ENCODE measurements at regions not wholly inside any gene's neighbourhood (a gene's known extent, or its start where the extent isn't known, plus 50 kb on each side); places are given as distances from the start of the nearest gene placed in this dataset.
"Not testable (repeated sequence)": the region's sequence is repeated elsewhere in the genome, so short reads cannot be mapped to it uniquely, and the experiment has no call there.

DNA sequence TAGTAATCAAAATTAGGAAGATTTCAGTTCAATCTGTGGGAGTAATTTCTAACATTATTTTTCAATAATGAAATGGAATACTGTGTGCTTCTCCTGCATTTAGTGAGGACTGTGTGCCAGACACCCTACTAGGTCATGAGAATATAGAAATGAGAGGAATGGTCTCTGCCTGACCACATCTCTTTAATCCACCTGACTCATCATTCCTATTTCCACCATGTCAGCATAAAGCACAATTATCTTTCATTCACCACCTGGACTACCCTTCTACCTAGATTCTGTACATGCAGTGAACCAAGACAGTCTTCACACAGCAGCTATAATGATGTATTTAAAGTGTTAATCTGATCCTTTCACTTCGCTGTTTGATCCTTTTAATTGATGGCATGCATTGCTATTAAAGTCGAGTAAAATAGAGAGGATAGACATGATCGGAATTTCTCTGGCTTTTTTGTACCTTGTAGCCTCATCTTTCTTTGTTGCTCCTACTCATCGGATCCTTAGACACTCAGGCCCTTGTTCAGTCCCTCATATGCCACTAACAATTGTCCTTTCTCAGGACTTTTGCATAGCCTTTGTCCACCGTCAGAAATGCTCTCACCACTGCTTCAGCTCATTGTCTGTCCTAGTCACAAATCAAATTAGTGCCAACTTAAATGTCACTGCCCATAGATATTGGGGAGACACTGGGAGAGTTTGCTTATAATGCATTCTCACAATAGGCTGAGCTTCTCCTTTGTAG, 1037.1 kb downstream of the REEP3 start:
- Mint-ChIP-seq H3K4me3 (no peak overlapping the region), H3K4me1 (no peaks in the 10 kb centered on the region), H3K36me3 (ENCODE audit: low read depth) (no peaks in the 10 kb centered on the region), H3K27ac (no peak overlapping the region), H3K9me3 (no peaks in the 10 kb centered on the region), H3K27me3 (ENCODE audit: low read depth, poor library complexity) (peaks cover under 1% of the 10 kb centered on the region)
- no peak for DNase-seq
- TF ChIP-seq, protein P1, sequence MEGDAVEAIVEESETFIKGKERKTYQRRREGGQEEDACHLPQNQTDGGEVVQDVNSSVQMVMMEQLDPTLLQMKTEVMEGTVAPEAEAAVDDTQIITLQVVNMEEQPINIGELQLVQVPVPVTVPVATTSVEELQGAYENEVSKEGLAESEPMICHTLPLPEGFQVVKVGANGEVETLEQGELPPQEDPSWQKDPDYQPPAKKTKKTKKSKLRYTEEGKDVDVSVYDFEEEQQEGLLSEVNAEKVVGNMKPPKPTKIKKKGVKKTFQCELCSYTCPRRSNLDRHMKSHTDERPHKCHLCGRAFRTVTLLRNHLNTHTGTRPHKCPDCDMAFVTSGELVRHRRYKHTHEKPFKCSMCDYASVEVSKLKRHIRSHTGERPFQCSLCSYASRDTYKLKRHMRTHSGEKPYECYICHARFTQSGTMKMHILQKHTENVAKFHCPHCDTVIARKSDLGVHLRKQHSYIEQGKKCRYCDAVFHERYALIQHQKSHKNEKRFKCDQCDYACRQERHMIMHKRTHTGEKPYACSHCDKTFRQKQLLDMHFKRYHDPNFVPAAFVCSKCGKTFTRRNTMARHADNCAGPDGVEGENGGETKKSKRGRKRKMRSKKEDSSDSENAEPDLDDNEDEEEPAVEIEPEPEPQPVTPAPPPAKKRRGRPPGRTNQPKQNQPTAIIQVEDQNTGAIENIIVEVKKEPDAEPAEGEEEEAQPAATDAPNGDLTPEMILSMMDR (IDR thresholded peaks at IDR 0.05), result no peak

DNA sequence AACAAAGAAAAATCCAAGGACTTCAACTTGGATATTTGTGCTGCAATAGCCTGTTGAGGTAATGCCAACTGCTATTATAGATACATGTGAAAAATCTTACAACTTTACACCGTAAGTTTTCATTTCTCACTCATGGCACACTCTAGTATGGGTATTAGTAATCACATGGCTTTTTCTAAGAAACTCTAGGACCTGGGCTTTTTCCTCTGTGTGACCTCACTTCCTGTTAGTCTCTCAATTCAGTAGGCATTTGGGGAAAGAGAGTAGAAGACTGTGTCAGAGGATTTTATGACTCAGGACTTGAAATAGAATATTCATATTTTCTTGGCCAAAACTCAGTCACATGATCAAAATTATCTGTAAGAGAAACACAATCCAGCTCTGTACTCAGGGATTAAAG, 1049.9 kb downstream of the REEP3 start:
- no peak overlapping the region for H3K27ac Mint-ChIP-seq
- no peak for DNase-seq
- H3K9me3 Mint-ChIP-seq, result peaks cover 11% of the 10 kb centered on the region
- no peaks in the 10 kb centered on the region for H3K4me1 Mint-ChIP-seq
- peaks cover 3% of the 10 kb centered on the region for H3K27me3 Mint-ChIP-seq (ENCODE audit: low read depth, poor library complexity)
- no peaks in the 10 kb centered on the region for H3K36me3 Mint-ChIP-seq (ENCODE audit: low read depth)
- TF ChIP-seq, protein P1 (IDR thresholded peaks at IDR 0.05), result no peak
- no peak overlapping the region for H3K4me3 Mint-ChIP-seq

DNA sequence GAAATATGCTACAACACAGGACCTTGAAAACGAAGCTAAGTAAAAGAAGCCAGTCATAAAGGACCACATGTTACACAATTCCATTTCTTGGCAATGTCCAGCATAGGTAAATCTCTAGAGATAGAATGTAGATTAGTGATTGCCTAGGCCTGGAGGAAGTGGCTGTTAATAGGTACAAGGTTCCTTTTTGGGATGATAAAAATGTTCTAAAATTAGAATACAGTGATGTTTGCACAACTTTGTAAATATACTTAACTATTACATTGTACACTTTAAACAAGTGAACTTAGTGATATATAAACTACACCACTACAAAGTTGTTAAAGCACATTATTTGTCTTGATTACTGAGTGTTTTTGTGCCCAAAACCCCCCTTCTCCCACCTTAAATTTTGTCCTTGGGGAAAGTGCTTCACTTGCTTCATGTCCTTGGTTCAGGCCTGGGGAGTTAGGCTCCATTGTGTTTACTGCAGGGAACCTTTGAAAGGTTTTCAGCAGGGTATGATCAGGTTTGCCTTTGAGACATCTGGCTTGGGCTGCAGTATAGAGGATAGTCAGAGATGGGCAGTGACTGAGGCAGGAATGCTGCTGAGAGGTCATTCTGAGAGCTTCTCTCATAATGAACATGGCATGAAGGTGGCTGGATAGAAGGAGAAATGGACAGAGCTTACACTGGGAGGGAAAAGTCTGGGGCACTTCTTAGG, 1052.6 kb downstream of the REEP3 start:
- no peak overlapping the region for H3K4me3 Mint-ChIP-seq
- no peaks in the 10 kb centered on the region for H3K27me3 Mint-ChIP-seq (ENCODE audit: low read depth, poor library complexity)
- no peak overlapping the region for H3K27ac Mint-ChIP-seq
- H3K36me3 Mint-ChIP-seq (ENCODE audit: low read depth), result no peaks in the 10 kb centered on the region
- no peaks in the 10 kb centered on the region for H3K4me1 Mint-ChIP-seq
- TF ChIP-seq, protein P1 (IDR thresholded peaks at IDR 0.05), result no peak
- no peak for DNase-seq
- no peaks in the 10 kb centered on the region for H3K9me3 Mint-ChIP-seq

DNA sequence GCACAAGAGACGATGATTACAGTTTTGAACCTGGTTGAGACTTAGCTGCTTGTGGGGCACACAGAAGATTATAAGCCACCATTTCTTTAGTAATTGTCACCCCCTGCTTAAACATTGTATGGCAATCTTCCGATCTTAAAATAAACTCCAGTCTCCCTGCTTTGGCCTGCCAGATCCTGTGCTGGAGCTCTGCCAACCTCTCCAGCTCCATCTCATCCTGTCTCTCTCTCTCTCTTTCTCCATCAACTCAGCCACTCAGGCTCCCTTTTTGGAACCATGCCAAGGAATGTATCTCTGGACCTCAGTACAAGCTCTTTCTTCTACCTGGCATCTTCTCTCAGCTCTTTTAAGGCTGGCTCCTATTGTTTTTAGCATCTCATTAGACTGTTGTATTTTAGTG, 1053.2 kb downstream of the REEP3 start:
- no peaks in the 10 kb centered on the region for H3K36me3 Mint-ChIP-seq (ENCODE audit: low read depth)
- H3K9me3 Mint-ChIP-seq, result no peaks in the 10 kb centered on the region
- TF ChIP-seq, protein P1 (IDR thresholded peaks at IDR 0.05), result no peak
- DNase-seq, result no peak
- H3K27me3 Mint-ChIP-seq (ENCODE audit: low read depth, poor library complexity), result no peaks in the 10 kb centered on the region
- no peaks in the 10 kb centered on the region for H3K4me1 Mint-ChIP-seq
- H3K4me3 Mint-ChIP-seq, result no peak overlapping the region
- H3K27ac Mint-ChIP-seq, result no peak overlapping the region

DNA sequence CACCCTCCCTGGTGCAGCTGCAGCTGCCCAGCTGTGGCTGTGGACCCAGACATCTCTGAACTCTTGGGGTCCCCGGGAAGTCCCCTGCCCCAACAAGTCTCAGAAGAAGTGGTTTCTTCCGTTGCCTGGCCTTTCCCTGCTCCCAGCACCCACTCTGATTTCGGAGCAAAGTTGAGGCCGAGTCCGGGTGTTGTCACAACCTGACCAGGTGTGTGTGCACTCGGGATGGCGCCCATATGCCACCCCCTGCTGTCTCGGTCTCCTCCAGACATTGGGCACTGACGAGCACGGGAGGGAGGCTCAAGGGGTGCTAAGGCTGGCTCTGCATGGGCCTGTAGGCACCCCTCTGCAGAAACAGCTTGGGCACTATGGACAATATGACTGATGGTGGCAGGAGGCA, 1055.3 kb downstream of the REEP3 start:
- Mint-ChIP-seq H3K27ac (no peak overlapping the region), H3K4me3 (no peak overlapping the region), H3K9me3 (no peaks in the 10 kb centered on the region), H3K27me3 (ENCODE audit: low read depth, poor library complexity) (no peaks in the 10 kb centered on the region), H3K36me3 (ENCODE audit: low read depth) (no peaks in the 10 kb centered on the region), H3K4me1 (no peaks in the 10 kb centered on the region)
- DNase-seq, result no peak
- TF ChIP-seq, protein P1 (IDR thresholded peaks at IDR 0.05), result no peak

DNA sequence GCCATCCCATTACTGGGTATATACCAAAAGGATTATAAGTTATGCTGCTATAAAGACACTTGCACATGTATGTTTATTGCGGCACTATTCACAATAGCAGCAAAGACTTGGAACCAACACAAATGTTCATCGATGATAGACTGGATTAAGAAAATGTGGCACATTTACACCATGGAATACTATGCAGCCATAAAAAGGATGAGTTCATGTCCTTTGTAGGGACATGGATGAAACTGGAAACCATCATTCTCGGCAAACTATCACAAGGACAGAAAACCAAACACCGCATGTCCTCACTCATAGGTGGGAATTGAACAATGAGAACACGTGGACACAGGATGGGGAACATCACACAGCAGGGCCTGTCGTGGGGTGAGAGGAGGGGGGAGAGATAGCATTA, 1057.6 kb downstream of the REEP3 start:
- H3K27me3 Mint-ChIP-seq (ENCODE audit: low read depth, poor library complexity); H3K36me3 Mint-ChIP-seq (ENCODE audit: low read depth); H3K9me3 Mint-ChIP-seq; H3K27ac Mint-ChIP-seq; H3K4me3 Mint-ChIP-seq; H3K4me1 Mint-ChIP-seq; DNase-seq: not testable (repeated sequence)
